ENCODE measurements at regions not wholly inside any gene's neighbourhood (a gene's known extent, or its start where the extent isn't known, plus 50 kb on each side); places are given as distances from the start of the nearest gene placed in this dataset.

- H3K36me3 ChIP-seq (ENCODE audit: control insufficient read depth, insufficient read depth, low read length): no peaks in the 10 kb centered on the region
- H3K27me3 ChIP-seq (ENCODE audit: control insufficient read depth, insufficient read depth, low read length): no peaks in the 10 kb centered on the region
- WGBS (ENCODE audit: insufficient coverage): 90% methylated on average over 7 of the region's 7 CpGs
- no peaks in the 10 kb centered on the region for H3K9me3 ChIP-seq (ENCODE audit: control insufficient read depth, insufficient read depth, low read length)
- no peak overlapping the region for H3K4me3 ChIP-seq (ENCODE audit: low read depth, low read length)
- no peak for DNase-seq (ENCODE audit: low read depth in 4 of 6, low spot score in 6 of 6)
- H3K4me1 ChIP-seq (ENCODE audit: control insufficient read depth, insufficient read depth, low read length): peaks cover 8% of the 10 kb centered on the region
- no peak overlapping the region for H3K27ac ChIP-seq (ENCODE audit: low read depth, low read length)
Measured at GRCh38 chr7:155880721-155881120, 68.5 kb upstream of the SHH start.

- no peak overlapping the region for H3K27ac ChIP-seq (ENCODE audit: low read depth, low read length)
- no peaks in the 10 kb centered on the region for H3K4me1 ChIP-seq (ENCODE audit: control insufficient read depth, insufficient read depth, low read length)
- H3K4me3 ChIP-seq (ENCODE audit: low read depth, low read length): no peak overlapping the region
- no peak for DNase-seq (ENCODE audit: low read depth in 4 of 6, low spot score in 6 of 6)
- H3K27me3 ChIP-seq (ENCODE audit: control insufficient read depth, insufficient read depth, low read length): no peaks in the 10 kb centered on the region
- no peaks in the 10 kb centered on the region for H3K36me3 ChIP-seq (ENCODE audit: control insufficient read depth, insufficient read depth, low read length)
- H3K9me3 ChIP-seq (ENCODE audit: control insufficient read depth, insufficient read depth, low read length): no peaks in the 10 kb centered on the region
- WGBS (ENCODE audit: insufficient coverage): 97% methylated on average over 5 of the region's 5 CpGs
Measured at GRCh38 chr7:155879592-155879991, 67.3 kb upstream of the SHH start.

- DNase-seq (ENCODE audit: low read depth in 4 of 6, low spot score in 6 of 6): no peak
- Histone ChIP-seq H3K36me3 (ENCODE audit: control insufficient read depth, insufficient read depth, low read length) (no peaks in the 10 kb centered on the region), H3K4me1 (ENCODE audit: control insufficient read depth, insufficient read depth, low read length) (no peaks in the 10 kb centered on the region), H3K27me3 (ENCODE audit: control insufficient read depth, insufficient read depth, low read length) (no peaks in the 10 kb centered on the region), H3K9me3 (ENCODE audit: control insufficient read depth, insufficient read depth, low read length) (no peaks in the 10 kb centered on the region), H3K4me3 (ENCODE audit: low read depth, low read length) (no peak overlapping the region), H3K27ac (ENCODE audit: low read depth, low read length) (no peak overlapping the region)
- 97% methylated on average over 6 of the region's 8 CpGs for WGBS (ENCODE audit: insufficient coverage)
Measured at GRCh38 chr7:155878674-155879073, 66.4 kb upstream of the SHH start.

- no peak for DNase-seq (ENCODE audit: low read depth in 4 of 6, low spot score in 6 of 6)
- Histone ChIP-seq H3K27ac (ENCODE audit: low read depth, low read length) (no peak overlapping the region), H3K27me3 (ENCODE audit: control insufficient read depth, insufficient read depth, low read length) (no peaks in the 10 kb centered on the region), H3K9me3 (ENCODE audit: control insufficient read depth, insufficient read depth, low read length) (no peaks in the 10 kb centered on the region), H3K4me1 (ENCODE audit: control insufficient read depth, insufficient read depth, low read length) (no peaks in the 10 kb centered on the region), H3K4me3 (ENCODE audit: low read depth, low read length) (no peak overlapping the region), H3K36me3 (ENCODE audit: control insufficient read depth, insufficient read depth, low read length) (no peaks in the 10 kb centered on the region)
- WGBS (ENCODE audit: insufficient coverage): 84% methylated on average over 11 of the region's 11 CpGs
Measured at GRCh38 chr7:155878250-155878649, 66.0 kb upstream of the SHH start.

GRCh38 chr7:155877167-155877566 is 64.9 kb upstream of the SHH start:
- WGBS (ENCODE audit: insufficient coverage): no CpG with 5 or more reads among the region's 2 CpGs
- Histone ChIP-seq H3K36me3 (ENCODE audit: control insufficient read depth, insufficient read depth, low read length) (no peaks in the 10 kb centered on the region), H3K4me3 (ENCODE audit: low read depth, low read length) (no peak overlapping the region), H3K27me3 (ENCODE audit: control insufficient read depth, insufficient read depth, low read length) (no peaks in the 10 kb centered on the region), H3K9me3 (ENCODE audit: control insufficient read depth, insufficient read depth, low read length) (no peaks in the 10 kb centered on the region), H3K4me1 (ENCODE audit: control insufficient read depth, insufficient read depth, low read length) (no peaks in the 10 kb centered on the region), H3K27ac (ENCODE audit: low read depth, low read length) (no peak overlapping the region)
- no peak for DNase-seq (ENCODE audit: low read depth in 4 of 6, low spot score in 6 of 6)

GRCh38 chr7:155874411-155874810 is 62.1 kb upstream of the SHH start:
- Histone ChIP-seq H3K4me1 (ENCODE audit: control insufficient read depth, insufficient read depth, low read length) (no peaks in the 10 kb centered on the region), H3K9me3 (ENCODE audit: control insufficient read depth, insufficient read depth, low read length) (no peaks in the 10 kb centered on the region), H3K27me3 (ENCODE audit: control insufficient read depth, insufficient read depth, low read length) (no peaks in the 10 kb centered on the region), H3K36me3 (ENCODE audit: control insufficient read depth, insufficient read depth, low read length) (no peaks in the 10 kb centered on the region), H3K4me3 (ENCODE audit: low read depth, low read length) (no peak overlapping the region), H3K27ac (ENCODE audit: low read depth, low read length) (no peak overlapping the region)
- no peak for DNase-seq (ENCODE audit: low read depth in 4 of 6, low spot score in 6 of 6)
- WGBS (ENCODE audit: insufficient coverage): no CpG with 5 or more reads among the region's 3 CpGs

- Histone ChIP-seq H3K9me3 (ENCODE audit: control insufficient read depth, insufficient read depth, low read length) (no peaks in the 10 kb centered on the region), H3K36me3 (ENCODE audit: control insufficient read depth, insufficient read depth, low read length) (no peaks in the 10 kb centered on the region), H3K4me3 (ENCODE audit: low read depth, low read length) (no peak overlapping the region), H3K27ac (ENCODE audit: low read depth, low read length) (no peak overlapping the region), H3K4me1 (ENCODE audit: control insufficient read depth, insufficient read depth, low read length) (no peaks in the 10 kb centered on the region), H3K27me3 (ENCODE audit: control insufficient read depth, insufficient read depth, low read length) (no peaks in the 10 kb centered on the region)
- DNase-seq (ENCODE audit: low read depth in 4 of 6, low spot score in 6 of 6): no peak
- 78% methylated on average over 6 of the region's 6 CpGs for WGBS (ENCODE audit: insufficient coverage)
Measured at GRCh38 chr7:155874010-155874409, 61.7 kb upstream of the SHH start.

GRCh38 chr7:155872678-155873369 is 60.6 kb upstream of the SHH start:
- Histone ChIP-seq H3K27ac (ENCODE audit: low read depth, low read length) (no peak overlapping the region), H3K4me1 (ENCODE audit: control insufficient read depth, insufficient read depth, low read length) (no peaks in the 10 kb centered on the region), H3K36me3 (ENCODE audit: control insufficient read depth, insufficient read depth, low read length) (no peaks in the 10 kb centered on the region), H3K27me3 (ENCODE audit: control insufficient read depth, insufficient read depth, low read length) (no peaks in the 10 kb centered on the region), H3K4me3 (ENCODE audit: low read depth, low read length) (no peak overlapping the region), H3K9me3 (ENCODE audit: control insufficient read depth, insufficient read depth, low read length) (no peaks in the 10 kb centered on the region)
- peak in 1 of 6 donors; percentile 47 for DNase-seq (ENCODE audit: low read depth in 4 of 6, low spot score in 6 of 6)
- WGBS (ENCODE audit: insufficient coverage): 78% methylated on average over 13 of the region's 15 CpGs

GRCh38 chr7:155871211-155871610 is 58.9 kb upstream of the SHH start:
- no peaks in the 10 kb centered on the region for H3K36me3 ChIP-seq (ENCODE audit: control insufficient read depth, insufficient read depth, low read length)
- no peak overlapping the region for H3K4me3 ChIP-seq (ENCODE audit: low read depth, low read length)
- no peaks in the 10 kb centered on the region for H3K27me3 ChIP-seq (ENCODE audit: control insufficient read depth, insufficient read depth, low read length)
- no peaks in the 10 kb centered on the region for H3K9me3 ChIP-seq (ENCODE audit: control insufficient read depth, insufficient read depth, low read length)
- H3K4me1 ChIP-seq (ENCODE audit: control insufficient read depth, insufficient read depth, low read length): no peaks in the 10 kb centered on the region
- H3K27ac ChIP-seq (ENCODE audit: low read depth, low read length): no peak overlapping the region
- DNase-seq (ENCODE audit: low read depth in 4 of 6, low spot score in 6 of 6): no peak
- WGBS (ENCODE audit: insufficient coverage): 85% methylated on average over 6 of the region's 7 CpGs

- no peaks in the 10 kb centered on the region for H3K9me3 ChIP-seq (ENCODE audit: control insufficient read depth, insufficient read depth, low read length)
- DNase-seq (ENCODE audit: low read depth in 4 of 6, low spot score in 6 of 6): no peak
- no peaks in the 10 kb centered on the region for H3K27me3 ChIP-seq (ENCODE audit: control insufficient read depth, insufficient read depth, low read length)
- H3K36me3 ChIP-seq (ENCODE audit: control insufficient read depth, insufficient read depth, low read length): no peaks in the 10 kb centered on the region
- no peak overlapping the region for H3K27ac ChIP-seq (ENCODE audit: low read depth, low read length)
- peaks cover 6% of the 10 kb centered on the region for H3K4me1 ChIP-seq (ENCODE audit: control insufficient read depth, insufficient read depth, low read length)
- no peak overlapping the region for H3K4me3 ChIP-seq (ENCODE audit: low read depth, low read length)
- WGBS (ENCODE audit: insufficient coverage): 82% methylated on average over 10 of the region's 16 CpGs
Measured at GRCh38 chr7:155870334-155871180, 58.3 kb upstream of the SHH start.

Data from spinal cord (tissue), 9 donors.